Natural killer cell treated with Interleukin-12 subunit alpha and Interleukin-12 subunit beta and Interleukin-15 and Interleukin-18, amount 100 ng/mL, for 72 hours (primary cell): ENCODE measurements at regions not wholly inside any gene's neighbourhood (a gene's known extent, or its start where the extent isn't known, plus 50 kb on each side); places are given as distances from the start of the nearest gene placed in this dataset.
"Not testable (repeated sequence)": the region's sequence is repeated elsewhere in the genome, so short reads cannot be mapped to it uniquely, and the experiment has no call there.

Source experiments
- ATAC-seq, 2 donors: fragments of 150-1000 bp; cut with Tn5 transposase in 1 of 2; sonication (Bioruptor Pico), chemical (Tn5 transposase) in 1 of 2; 2 replicates each; pipeline ENCODE4 v1.10.0; 2021
- DNase-seq: peaks from one replicate; pipeline ENCODE4 v3.0.0; 2022; ENCODE audit warnings: low spot score
- H3K27ac Mint-ChIP-seq, 2 donors: 1 replicate in 1 of 2; 2 replicates in 1 of 2; pipeline ENCODE4 v1.8.0; 2022; ENCODE audit warnings: mixed read lengths in 2 of 2, mild to moderate bottlenecking in 1 of 2, moderate library complexity in 1 of 2
- H3K27me3 Mint-ChIP-seq, 2 donors: 1 replicate in 1 of 2; 2 replicates in 1 of 2; pipeline ENCODE4 v1.8.0; 2022; ENCODE audit warnings: mixed read lengths in 2 of 2
- H3K36me3 Mint-ChIP-seq: one replicate; pipeline ENCODE4 v1.8.0; 2022; ENCODE audit warnings: mixed read lengths
- H3K4me1 Mint-ChIP-seq, 2 donors: 1 replicate in 1 of 2; 2 replicates in 1 of 2; pipeline ENCODE4 v1.8.0; 2022; ENCODE audit warnings: low read depth in 2 of 2, mixed read lengths in 2 of 2, mild to moderate bottlenecking in 1 of 2
- H3K4me3 Mint-ChIP-seq: one replicate; pipeline ENCODE4 v1.8.0; 2022; ENCODE audit warnings: mixed read lengths
- H3K9me3 Mint-ChIP-seq: 2 replicates; pipeline ENCODE4 v1.8.0; 2022; ENCODE audit warnings: mixed read lengths

DNA sequence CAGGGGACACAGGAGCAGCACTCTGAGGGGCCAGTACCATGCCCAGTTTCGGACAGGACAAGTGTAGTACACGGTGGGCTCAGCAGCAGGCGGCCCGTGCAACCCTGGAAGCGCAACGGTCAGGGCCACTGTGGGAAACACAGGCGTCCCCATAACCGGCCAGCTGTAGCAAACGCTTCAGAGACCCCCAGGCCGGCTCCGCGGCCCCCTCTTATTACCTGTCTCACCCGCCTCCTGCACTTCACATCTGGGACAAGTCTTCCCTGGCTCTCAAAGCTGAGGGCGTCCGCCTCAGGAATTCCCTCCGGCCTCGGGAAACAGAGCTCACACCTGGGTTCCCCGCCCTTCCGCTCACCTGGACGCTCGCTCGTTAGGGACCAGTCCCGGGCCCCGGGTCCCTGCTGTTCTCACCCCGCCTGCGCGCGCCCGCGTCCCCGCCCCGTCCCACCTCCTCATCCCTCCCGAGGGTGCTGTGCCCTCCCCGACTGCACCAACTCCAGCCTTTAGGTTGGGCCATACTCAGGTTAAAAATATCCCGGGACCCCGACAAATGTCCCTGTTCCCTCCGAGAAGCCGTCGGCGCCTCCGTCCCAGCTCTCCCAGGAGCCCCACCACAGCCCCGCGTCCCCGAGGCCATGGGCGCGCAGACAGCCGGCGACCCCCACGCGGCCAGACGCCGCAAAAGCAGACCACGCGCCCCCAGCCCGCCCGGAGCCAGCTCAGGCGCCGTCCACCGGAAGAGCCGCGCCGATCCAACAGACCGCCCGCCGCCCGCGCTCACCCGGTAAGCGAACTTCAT is 5367.3 kb upstream of the TPTE start:
- peak; percentile 0 to 26 for ATAC-seq
- H3K27ac Mint-ChIP-seq, H3K4me3 Mint-ChIP-seq, H3K9me3 Mint-ChIP-seq, DNase-seq, H3K4me1 Mint-ChIP-seq, H3K36me3 Mint-ChIP-seq, H3K27me3 Mint-ChIP-seq: not testable (repeated sequence)

DNA sequence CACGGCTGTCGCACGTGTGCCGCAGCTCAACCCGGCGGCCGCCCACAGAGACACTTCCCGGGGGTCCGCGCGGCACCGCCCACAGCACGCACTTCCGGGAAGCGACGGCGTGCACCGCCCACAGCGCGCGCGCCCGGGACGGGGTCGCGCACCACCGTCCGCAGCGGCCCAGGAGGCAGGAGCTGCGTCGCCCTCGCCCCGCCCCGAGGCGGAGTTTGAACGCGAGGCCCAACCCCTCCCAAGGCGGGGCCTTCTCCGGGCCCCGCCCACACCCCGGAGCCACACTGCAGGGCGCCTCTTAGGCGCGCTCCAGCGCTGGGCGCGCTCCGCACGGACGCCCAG is 5366.8 kb upstream of the TPTE start:
- peak; percentile 100 for ATAC-seq
- not testable (repeated sequence) for H3K4me3 Mint-ChIP-seq, H3K27me3 Mint-ChIP-seq, H3K4me1 Mint-ChIP-seq, H3K27ac Mint-ChIP-seq, H3K9me3 Mint-ChIP-seq, H3K36me3 Mint-ChIP-seq
- DNase-seq, result peak; percentile 88

DNA sequence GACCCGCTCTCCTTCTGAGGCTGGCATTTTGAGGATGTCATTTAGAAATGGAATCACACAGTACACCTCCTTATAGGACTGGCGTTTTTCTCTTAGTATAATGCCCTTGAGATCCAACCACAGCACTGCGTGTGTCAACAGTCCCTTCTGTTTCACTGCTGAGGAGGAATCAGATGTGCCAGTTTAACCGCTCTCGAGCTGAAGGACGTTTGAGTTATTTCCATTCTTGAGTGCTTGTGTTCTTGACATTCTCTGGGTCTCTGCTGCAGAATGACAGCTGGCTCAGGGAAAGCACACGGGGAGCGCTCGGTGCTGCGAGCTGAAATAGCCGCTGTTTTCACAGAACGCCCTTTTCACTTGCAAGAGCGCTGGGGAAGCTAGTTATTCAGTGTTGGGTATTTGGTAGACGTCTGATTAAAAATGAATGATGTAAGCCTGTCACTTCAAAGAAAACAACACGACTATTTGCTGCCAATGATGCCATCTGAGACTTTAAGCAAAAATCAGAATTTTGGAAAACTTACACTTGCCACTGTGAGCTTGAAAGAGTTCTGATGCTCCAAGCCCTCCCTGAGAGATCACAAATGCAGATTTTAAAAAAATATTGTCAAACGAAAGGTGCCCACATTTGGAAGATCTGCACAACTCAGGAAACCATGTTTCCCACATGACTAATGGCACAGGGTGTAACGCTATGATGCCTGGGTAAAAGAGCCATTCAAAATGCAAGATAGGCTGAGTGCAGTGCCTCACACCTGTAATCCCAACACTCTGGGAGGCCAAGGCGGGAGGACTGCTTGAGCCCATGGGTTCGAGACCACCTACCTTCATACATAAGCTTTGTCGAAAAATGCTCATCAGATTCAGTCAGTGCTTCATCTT is 5358.4 kb upstream of the TPTE start:
- H3K4me3 Mint-ChIP-seq, DNase-seq, H3K4me1 Mint-ChIP-seq, H3K27ac Mint-ChIP-seq, H3K9me3 Mint-ChIP-seq, H3K27me3 Mint-ChIP-seq, H3K36me3 Mint-ChIP-seq, ATAC-seq: not testable (repeated sequence)

DNA sequence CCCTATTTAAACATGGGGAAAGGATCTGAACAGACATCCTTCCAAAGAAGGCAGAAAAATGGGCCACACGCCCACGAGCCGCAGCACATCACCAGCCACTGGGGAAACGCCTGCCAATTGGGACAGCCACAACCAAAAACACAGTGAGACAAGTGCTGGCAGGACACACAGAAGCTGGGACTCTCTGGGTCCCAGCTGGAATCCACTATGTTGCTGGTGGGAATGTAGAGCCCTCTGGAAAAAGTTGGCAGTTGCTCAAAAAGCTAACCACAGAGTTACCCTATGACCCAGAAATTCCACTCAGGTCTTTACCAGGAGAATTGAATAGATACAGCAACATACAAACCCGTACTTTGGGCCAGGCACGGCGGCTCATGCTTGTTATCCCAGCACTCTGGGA is 5355.6 kb upstream of the TPTE start:
- not testable (repeated sequence) for H3K4me1 Mint-ChIP-seq, H3K27me3 Mint-ChIP-seq, H3K9me3 Mint-ChIP-seq, H3K36me3 Mint-ChIP-seq, H3K4me3 Mint-ChIP-seq, ATAC-seq, DNase-seq, H3K27ac Mint-ChIP-seq
